Retinal pigment epithelial cell (primary cell): ENCODE measurements at regions not wholly inside any gene's neighbourhood (a gene's known extent, or its start where the extent isn't known, plus 50 kb on each side); places are given as distances from the start of the nearest gene placed in this dataset.

Experiments used
- DNase-seq: peaks from one replicate; pipeline ENCODE4 v3.0.0-alpha.2; 2010; ENCODE audit warnings: low read depth
- H3K4me3 ChIP-seq: 2 replicates; pipeline ENCODE4 v1.5.1; 2011; ENCODE audit warnings: mild to moderate bottlenecking, low read length, control low read depth, moderate library complexity
- CTCF ChIP-seq: conservative IDR thresholded peaks from 2 replicates; pipeline ENCODE4 v1.5.1; 2011; ENCODE audit warnings: low read depth, low read length, control low read depth, inconsistent platforms

GRCh38 chr18:76621782-76622495 lies 126.9 kb upstream of the ZNF516 start:
- peak overlapping the region; percentile 44 for H3K4me3 ChIP-seq
- no peak for TF ChIP-seq CTCF

GRCh38 chr18:76621226-76621625 lies 126.2 kb upstream of the ZNF516 start:
- no peak for TF ChIP-seq CTCF
- peak overlapping the region; percentile 44 for H3K4me3 ChIP-seq
- no peak for DNase-seq

More at GRCh38 chr18:76621782-76622495, 126.9 kb upstream of the ZNF516 start:
- DNase-seq, result no peak

GRCh38 chr18:76620321-76621170 lies 125.5 kb upstream of the ZNF516 start:
- DNase-seq, result no peak
- H3K4me3 ChIP-seq, result peak overlapping the region; percentile 44
- TF ChIP-seq CTCF, result peak; percentile 73

GRCh38 chr18:76619621-76620315 lies 124.7 kb upstream of the ZNF516 start:
- no peak for TF ChIP-seq CTCF
- H3K4me3 ChIP-seq, result peak overlapping the region; percentile 27
- no peak for DNase-seq

GRCh38 chr18:76619261-76619620 lies 124.2 kb upstream of the ZNF516 start:
- TF ChIP-seq CTCF, result no peak
- no peak overlapping the region for H3K4me3 ChIP-seq
- DNase-seq, result no peak

GRCh38 chr18:76618721-76619120 lies 123.7 kb upstream of the ZNF516 start:
- TF ChIP-seq CTCF, result no peak

More at GRCh38 chr18:76618721-76619120, 123.7 kb upstream of the ZNF516 start:
- DNase-seq, result no peak
- no peak overlapping the region for H3K4me3 ChIP-seq
